ENCODE measurements at regions not wholly inside any gene's neighbourhood (a gene's known extent, or its start where the extent isn't known, plus 50 kb on each side); places are given as distances from the start of the nearest gene placed in this dataset.

- H2BK15ac ChIP-seq (ENCODE audit: low read depth, low read length): no peak overlapping the region
Observed at GRCh38 chr6:119658917-119659316, 309.4 kb upstream of the MAN1A1 start.

More at GRCh38 chr6:119658917-119659316, 309.4 kb upstream of the MAN1A1 start:
- Histone ChIP-seq H2BK20ac (ENCODE audit: low read depth, low read length, poor library complexity, severe bottlenecking) (no peak overlapping the region), H4K8ac (replicated peaks; ENCODE audit: insufficient read length, low read depth, low read length) (no peak overlapping the region), H3K79me1 (ENCODE audit: insufficient read depth, low read depth, low read length, poor library complexity, severe bottlenecking) (no peaks in the 10 kb centered on the region), H3K27me3 (ENCODE audit: insufficient read depth, low read length) (no peaks in the 10 kb centered on the region), H3T11ph (ENCODE audit: low read length) (no peak overlapping the region), H3K4me2 (ENCODE audit: insufficient read depth, insufficient read length, low read length) (no peak overlapping the region), H4K5ac (ENCODE audit: insufficient read length, low read depth, low read length) (no peak overlapping the region), H3K27ac (ENCODE audit: insufficient read length, low read depth, low read length) (no peak overlapping the region), H3K23me2 (ENCODE audit: insufficient read length, low read depth, low read length, poor library complexity, severe bottlenecking) (no peaks in the 10 kb centered on the region), H3K9ac (ENCODE audit: extremely low read depth, insufficient read length, low read length) (no peak overlapping the region), H4K91ac (ENCODE audit: insufficient read length, low read depth, low read length) (no peak overlapping the region), H3K18ac (ENCODE audit: insufficient read length, low read depth, low read length) (no peak overlapping the region), H3K23ac (ENCODE audit: insufficient read length, low read depth, low read length) (no peak overlapping the region), H3K56ac (ENCODE audit: insufficient read length, low read depth, low read length) (no peak overlapping the region), H3K14ac (ENCODE audit: insufficient read depth, low read length) (no peak overlapping the region), H3K79me2 (ENCODE audit: insufficient read depth, low read length) (no peaks in the 10 kb centered on the region), H4K20me1 (ENCODE audit: control insufficient read depth, insufficient read depth, insufficient read length) (no peaks in the 10 kb centered on the region), H2AFZ (ENCODE audit: low read length) (no peak overlapping the region), H3K4ac (ENCODE audit: low read depth, low read length) (no peak overlapping the region), H2BK5ac (ENCODE audit: insufficient read length, low read length) (no peak overlapping the region), H3K4me1 (ENCODE audit: insufficient read depth, low read length) (no peaks in the 10 kb centered on the region), H2BK120ac (ENCODE audit: low read depth, low read length, poor library complexity, severe bottlenecking) (no peak overlapping the region), H2BK12ac (ENCODE audit: insufficient read length, low read depth, low read length) (no peak overlapping the region), H2AK5ac (ENCODE audit: insufficient read length, low read length) (no peak overlapping the region), H3K9me3 (ENCODE audit: control insufficient read depth, low read depth, low read length) (no peaks in the 10 kb centered on the region)
- H3K9me3 Mint-ChIP-seq: no peaks in the 10 kb centered on the region
- TF ChIP-seq, protein P1, sequence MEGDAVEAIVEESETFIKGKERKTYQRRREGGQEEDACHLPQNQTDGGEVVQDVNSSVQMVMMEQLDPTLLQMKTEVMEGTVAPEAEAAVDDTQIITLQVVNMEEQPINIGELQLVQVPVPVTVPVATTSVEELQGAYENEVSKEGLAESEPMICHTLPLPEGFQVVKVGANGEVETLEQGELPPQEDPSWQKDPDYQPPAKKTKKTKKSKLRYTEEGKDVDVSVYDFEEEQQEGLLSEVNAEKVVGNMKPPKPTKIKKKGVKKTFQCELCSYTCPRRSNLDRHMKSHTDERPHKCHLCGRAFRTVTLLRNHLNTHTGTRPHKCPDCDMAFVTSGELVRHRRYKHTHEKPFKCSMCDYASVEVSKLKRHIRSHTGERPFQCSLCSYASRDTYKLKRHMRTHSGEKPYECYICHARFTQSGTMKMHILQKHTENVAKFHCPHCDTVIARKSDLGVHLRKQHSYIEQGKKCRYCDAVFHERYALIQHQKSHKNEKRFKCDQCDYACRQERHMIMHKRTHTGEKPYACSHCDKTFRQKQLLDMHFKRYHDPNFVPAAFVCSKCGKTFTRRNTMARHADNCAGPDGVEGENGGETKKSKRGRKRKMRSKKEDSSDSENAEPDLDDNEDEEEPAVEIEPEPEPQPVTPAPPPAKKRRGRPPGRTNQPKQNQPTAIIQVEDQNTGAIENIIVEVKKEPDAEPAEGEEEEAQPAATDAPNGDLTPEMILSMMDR (conservative IDR thresholded peaks at IDR 0.05): no peak
- no peak overlapping the region for H3K4me3 Mint-ChIP-seq
- H3K27ac Mint-ChIP-seq: no peak overlapping the region
- H3K27me3 Mint-ChIP-seq (ENCODE audit: low read depth): no peaks in the 10 kb centered on the region
- H3K36me3 Mint-ChIP-seq (ENCODE audit: insufficient read depth in 1 of 3, low read depth in 3 of 3): no peaks in the 10 kb centered on the region
- no peaks in the 10 kb centered on the region for H3K4me1 Mint-ChIP-seq
- DNase-seq: no peak

All from H9 (cell line).